Neutrophil (primary cell): ENCODE measurements at regions not wholly inside any gene's neighbourhood (a gene's known extent, or its start where the extent isn't known, plus 50 kb on each side); places are given as distances from the start of the nearest gene placed in this dataset.

Source experiments
- H3K27ac ChIP-seq: fragments of 200-600 bp; sonication (generic); 2 replicates; pipeline ENCODE4 v1.5.1; 2016; ENCODE audit warnings: mild to moderate bottlenecking, moderate library complexity
- H3K27me3 ChIP-seq: fragments of 200-600 bp; sonication (generic); 2 replicates; pipeline ENCODE4 v1.6.0; 2016; ENCODE audit warnings: mild to moderate bottlenecking
- H3K36me3 ChIP-seq: fragments of 200-600 bp; sonication (generic); 2 replicates; pipeline ENCODE4 v1.5.1; 2017
- H3K4me1 ChIP-seq, 2 experiments: fragments of 200-600 bp in 1 of 2; sonication (generic) in 1 of 2; 1 replicate in 1 of 2; 2 replicates in 1 of 2; pipeline versions ENCODE4 v1.5.1 to v1.6.1; 2013 to 2016; ENCODE audit warnings: low read depth in 1 of 2, low read length in 1 of 2, mild to moderate bottlenecking in 1 of 2, moderate library complexity in 1 of 2; ENCODE audit not compliant: control insufficient read depth in 1 of 2, insufficient read depth in 1 of 2
- H3K4me3 ChIP-seq, 2 experiments: fragments of 200-600 bp in 1 of 2; sonication (generic) in 1 of 2; 1 replicate in 1 of 2; 2 replicates in 1 of 2; pipeline ENCODE4 v1.5.1; 2013 to 2016; ENCODE audit warnings: low read depth in 1 of 2, low read length in 1 of 2, mild to moderate bottlenecking in 1 of 2, moderate library complexity in 1 of 2
- H3K9me3 ChIP-seq: fragments of 200-600 bp; sonication (generic); 2 replicates; pipeline ENCODE4 v1.5.1; 2016
- TF ChIP-seq, protein P1 (sequence below): fragments of 200-600 bp; sonication (generic); IDR thresholded peaks from 2 replicates; pipeline ENCODE4 v1.5.1; 2016; ENCODE audit warnings: antibody characterized with exemption

DNA sequence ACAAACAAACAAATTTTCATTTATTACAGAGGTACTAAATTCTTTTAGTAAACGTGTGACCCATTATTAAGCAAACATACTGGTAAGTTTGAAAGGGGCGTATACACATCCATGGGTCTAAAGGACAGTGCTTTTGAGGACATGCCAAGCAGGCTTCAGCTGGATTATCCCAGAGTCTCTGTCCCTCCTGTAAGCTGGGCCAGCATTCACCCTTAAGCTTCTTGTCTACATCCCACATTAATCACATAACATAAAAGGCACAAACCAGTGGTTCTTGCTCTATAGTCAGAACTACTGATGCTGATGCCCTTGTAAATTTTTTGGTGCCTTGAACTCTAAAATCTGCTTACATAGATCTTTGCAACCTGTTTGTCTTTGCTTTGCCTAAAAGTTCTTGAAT lies 150.8 kb upstream of the BNIP2 start:
- Histone ChIP-seq H3K9me3 (no peaks in the 10 kb centered on the region), H3K27ac (no peak overlapping the region), H3K36me3 (no peaks in the 10 kb centered on the region), H3K27me3 (peaks cover 6% of the 10 kb centered on the region), H3K4me3 (no peak overlapping the region), H3K4me1 (no peaks in the 10 kb centered on the region)
- TF ChIP-seq, protein P1, sequence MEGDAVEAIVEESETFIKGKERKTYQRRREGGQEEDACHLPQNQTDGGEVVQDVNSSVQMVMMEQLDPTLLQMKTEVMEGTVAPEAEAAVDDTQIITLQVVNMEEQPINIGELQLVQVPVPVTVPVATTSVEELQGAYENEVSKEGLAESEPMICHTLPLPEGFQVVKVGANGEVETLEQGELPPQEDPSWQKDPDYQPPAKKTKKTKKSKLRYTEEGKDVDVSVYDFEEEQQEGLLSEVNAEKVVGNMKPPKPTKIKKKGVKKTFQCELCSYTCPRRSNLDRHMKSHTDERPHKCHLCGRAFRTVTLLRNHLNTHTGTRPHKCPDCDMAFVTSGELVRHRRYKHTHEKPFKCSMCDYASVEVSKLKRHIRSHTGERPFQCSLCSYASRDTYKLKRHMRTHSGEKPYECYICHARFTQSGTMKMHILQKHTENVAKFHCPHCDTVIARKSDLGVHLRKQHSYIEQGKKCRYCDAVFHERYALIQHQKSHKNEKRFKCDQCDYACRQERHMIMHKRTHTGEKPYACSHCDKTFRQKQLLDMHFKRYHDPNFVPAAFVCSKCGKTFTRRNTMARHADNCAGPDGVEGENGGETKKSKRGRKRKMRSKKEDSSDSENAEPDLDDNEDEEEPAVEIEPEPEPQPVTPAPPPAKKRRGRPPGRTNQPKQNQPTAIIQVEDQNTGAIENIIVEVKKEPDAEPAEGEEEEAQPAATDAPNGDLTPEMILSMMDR = no peak

DNA sequence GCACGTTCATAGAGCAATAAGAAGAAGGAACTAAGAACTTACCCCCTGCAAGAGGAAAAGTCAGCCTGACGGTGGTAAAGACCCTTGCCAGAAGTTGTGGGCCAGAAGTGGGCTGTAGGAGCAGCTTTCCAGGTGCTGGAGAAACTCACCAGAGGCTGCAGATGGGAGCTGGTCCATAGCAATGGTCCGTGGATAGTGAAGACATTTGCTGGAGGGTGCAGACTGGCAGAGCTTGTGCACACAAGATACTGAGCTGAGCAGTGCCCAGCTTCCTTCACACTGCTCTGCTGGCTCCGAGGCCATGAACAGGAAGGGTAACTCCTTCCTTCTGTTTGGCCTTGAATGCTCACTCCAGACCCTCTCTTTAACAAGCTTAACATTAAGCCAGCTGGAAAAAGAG lies 149.8 kb upstream of the BNIP2 start:
- TF ChIP-seq, protein P1 = no peak

DNA sequence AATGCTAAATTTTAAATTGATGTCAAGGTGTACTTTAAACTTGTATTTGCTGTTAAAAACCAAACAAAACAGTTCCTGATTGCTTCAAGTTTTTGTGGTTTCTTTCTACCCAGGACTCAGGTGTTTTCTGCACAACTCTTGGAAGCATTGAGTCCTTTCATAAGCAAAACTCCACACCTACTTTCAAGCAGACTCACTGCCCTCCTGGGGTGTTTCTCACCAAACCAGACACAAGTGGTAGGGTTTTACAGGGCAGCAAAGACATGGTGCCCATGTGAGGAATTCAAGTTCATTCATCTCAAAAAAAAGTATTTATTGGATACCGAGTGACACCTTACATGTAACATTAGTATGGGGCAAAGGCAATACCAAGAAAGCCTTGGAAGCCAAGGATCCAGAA lies 146.7 kb upstream of the BNIP2 start:
- TF ChIP-seq, protein P1 = no peak
- H3K4me1 ChIP-seq = no peaks in the 10 kb centered on the region
- H3K9me3 ChIP-seq = no peaks in the 10 kb centered on the region
- no peak overlapping the region for H3K27ac ChIP-seq
- no peaks in the 10 kb centered on the region for H3K36me3 ChIP-seq
- H3K4me3 ChIP-seq = no peak overlapping the region
- peaks cover 6% of the 10 kb centered on the region for H3K27me3 ChIP-seq

More for the DNA sequence above, 149.8 kb upstream of the BNIP2 start:
- H3K4me3 ChIP-seq = no peak overlapping the region
- H3K36me3 ChIP-seq = no peaks in the 10 kb centered on the region
- H3K9me3 ChIP-seq = no peaks in the 10 kb centered on the region
- peaks cover 6% of the 10 kb centered on the region for H3K27me3 ChIP-seq
- H3K4me1 ChIP-seq = no peaks in the 10 kb centered on the region
- H3K27ac ChIP-seq = no peak overlapping the region

DNA sequence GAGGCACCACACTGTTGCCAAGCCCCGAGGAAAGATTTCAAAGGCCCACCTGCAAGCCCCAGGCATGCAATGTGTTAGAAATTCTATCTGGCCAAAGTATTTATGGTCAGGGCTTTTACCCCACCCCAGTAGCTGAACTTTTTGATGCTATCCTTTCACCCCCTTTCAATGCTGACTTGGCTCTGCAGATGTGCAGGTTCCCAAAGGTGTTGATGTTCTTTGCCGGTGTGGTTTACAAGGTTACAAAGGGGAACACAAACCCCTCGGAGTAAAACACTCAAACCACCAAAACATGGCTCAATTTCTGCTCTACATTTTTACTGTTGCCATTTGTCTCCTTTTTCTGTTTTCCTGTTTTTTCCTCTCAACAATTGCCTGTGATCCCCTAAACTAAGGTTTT lies 145.4 kb upstream of the BNIP2 start:
- no peak overlapping the region for H3K4me3 ChIP-seq
- H3K36me3 ChIP-seq = no peaks in the 10 kb centered on the region
- H3K27ac ChIP-seq = no peak overlapping the region
- peaks cover 6% of the 10 kb centered on the region for H3K27me3 ChIP-seq
- no peaks in the 10 kb centered on the region for H3K4me1 ChIP-seq
- TF ChIP-seq, protein P1 = no peak
- H3K9me3 ChIP-seq = no peaks in the 10 kb centered on the region

DNA sequence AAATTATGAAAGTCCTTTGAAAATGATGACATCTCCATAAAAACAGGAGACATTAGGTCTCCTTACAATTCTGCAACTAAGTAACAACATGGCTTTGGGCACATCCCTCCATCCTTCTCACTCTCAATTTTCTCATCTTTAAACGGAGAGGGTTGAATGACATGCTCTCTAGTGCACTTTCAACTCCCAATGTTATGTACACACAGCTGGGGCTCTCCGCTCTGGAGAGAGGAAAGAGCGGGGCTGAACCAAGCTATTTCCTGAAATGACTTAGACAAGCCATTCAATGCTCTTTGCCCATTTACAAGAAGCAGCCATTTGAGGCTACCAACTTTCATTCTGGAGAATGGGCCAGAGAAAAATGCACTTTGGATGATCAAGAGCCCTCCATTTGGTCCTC lies 144.2 kb upstream of the BNIP2 start:
- Histone ChIP-seq H3K27ac (no peak overlapping the region), H3K9me3 (no peaks in the 10 kb centered on the region), H3K36me3 (no peaks in the 10 kb centered on the region), H3K4me1 (no peaks in the 10 kb centered on the region), H3K4me3 (no peak overlapping the region), H3K27me3 (peaks cover 6% of the 10 kb centered on the region)
- TF ChIP-seq, protein P1 = no peak

DNA sequence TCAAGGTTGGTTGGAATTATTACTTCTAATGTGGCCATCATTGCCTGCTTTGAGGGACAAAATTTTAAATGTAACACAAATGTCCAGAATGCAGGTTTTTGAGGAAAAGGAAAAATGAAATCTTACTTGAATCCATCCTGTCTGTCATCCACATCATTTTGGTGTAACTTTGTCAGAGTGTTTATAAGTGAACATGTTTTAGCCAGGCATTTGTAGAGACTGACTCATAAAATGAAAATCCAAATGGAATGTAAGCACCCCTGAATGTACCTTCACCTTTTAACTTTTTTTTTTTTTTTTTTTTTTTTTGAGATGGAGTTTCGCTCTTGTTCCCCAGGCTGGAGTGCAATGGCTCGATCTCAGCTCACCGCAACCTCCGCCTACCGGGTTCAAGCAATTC lies 141.8 kb upstream of the BNIP2 start:
- Histone ChIP-seq H3K27me3 (no peaks in the 10 kb centered on the region), H3K36me3 (no peaks in the 10 kb centered on the region), H3K4me1 (no peaks in the 10 kb centered on the region), H3K27ac (no peak overlapping the region), H3K4me3 (no peak overlapping the region), H3K9me3 (no peaks in the 10 kb centered on the region)
- TF ChIP-seq, protein P1 = no peak
